SH-SY5Y (cell line): ENCODE measurements at regions not wholly inside any gene's neighbourhood (a gene's known extent, or its start where the extent isn't known, plus 50 kb on each side); places are given as distances from the start of the nearest gene placed in this dataset.

Experiments
- GATA2 ChIP-seq: IDR thresholded peaks from 2 replicates; pipeline ENCODE4 v1.6.1; 2011; ENCODE audit warnings: mild to moderate bottlenecking, low read depth, low read length
- GATA3 ChIP-seq: IDR thresholded peaks from 2 replicates; pipeline ENCODE4 v1.6.1; 2011; ENCODE audit warnings: low read depth, mild to moderate bottlenecking, low read length, moderate library complexity

- TF ChIP-seq GATA2 (no peak), GATA3 (no peak)
Observed at GRCh38 chr1:9419369-9420041, 119.8 kb upstream of the SLC25A33 start.

DNA sequence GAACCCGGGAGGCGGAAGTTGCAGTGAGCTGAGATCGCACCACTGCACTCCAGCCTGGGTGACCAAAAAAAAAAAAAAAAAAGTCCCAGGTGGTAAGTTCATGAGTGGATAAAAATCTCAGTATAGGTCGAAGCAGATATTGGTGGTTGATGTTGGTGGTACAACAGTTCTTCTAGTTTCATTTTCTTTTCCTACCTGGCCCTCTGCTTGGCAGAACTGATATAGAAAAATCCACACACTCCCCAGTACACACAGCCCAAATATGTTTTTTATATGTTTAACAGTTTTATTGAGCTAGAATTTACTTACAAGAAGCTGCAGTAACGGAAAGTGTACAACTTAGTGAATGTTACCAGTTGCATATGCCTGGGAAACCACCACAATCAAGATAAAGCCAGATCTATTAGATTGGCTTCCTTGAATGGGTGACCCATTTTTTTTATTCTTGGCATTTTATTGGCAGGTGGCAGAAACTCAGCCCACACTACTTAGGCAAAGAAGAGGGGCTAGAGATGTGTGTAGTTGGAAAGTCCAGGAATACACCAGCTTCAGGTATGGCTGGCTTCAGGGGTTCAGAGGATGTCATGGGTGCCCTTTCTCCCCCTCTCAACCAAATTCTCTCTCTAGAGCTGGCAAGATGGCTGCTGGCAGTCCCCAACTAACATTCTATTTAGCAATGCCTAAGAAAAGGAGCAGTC, 118.3 kb upstream of the SLC25A33 start:
- no peak for TF ChIP-seq GATA3
- no peak for TF ChIP-seq GATA2

DNA sequence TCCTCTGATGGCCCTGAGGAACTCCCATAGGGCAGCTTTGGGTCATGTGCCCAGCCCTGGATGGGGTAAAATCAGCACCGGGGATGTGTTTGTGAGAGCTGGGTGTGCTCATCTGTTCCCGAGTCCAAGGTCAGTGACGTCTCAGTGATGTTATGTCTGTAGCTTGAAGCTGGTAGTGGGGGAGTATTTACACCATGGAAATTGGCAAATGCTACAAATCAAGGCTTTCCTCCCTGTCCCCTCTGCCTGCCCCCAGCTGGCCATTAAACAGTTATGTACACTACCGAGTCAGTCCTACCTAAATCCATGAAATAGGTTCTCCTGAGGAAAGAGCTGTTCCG, 117.8 kb upstream of the SLC25A33 start:
- TF ChIP-seq GATA2 = no peak

- TF ChIP-seq GATA3 = no peak
- no peak for TF ChIP-seq GATA2
Observed at GRCh38 chr1:9422321-9422720, 116.9 kb upstream of the SLC25A33 start.

DNA sequence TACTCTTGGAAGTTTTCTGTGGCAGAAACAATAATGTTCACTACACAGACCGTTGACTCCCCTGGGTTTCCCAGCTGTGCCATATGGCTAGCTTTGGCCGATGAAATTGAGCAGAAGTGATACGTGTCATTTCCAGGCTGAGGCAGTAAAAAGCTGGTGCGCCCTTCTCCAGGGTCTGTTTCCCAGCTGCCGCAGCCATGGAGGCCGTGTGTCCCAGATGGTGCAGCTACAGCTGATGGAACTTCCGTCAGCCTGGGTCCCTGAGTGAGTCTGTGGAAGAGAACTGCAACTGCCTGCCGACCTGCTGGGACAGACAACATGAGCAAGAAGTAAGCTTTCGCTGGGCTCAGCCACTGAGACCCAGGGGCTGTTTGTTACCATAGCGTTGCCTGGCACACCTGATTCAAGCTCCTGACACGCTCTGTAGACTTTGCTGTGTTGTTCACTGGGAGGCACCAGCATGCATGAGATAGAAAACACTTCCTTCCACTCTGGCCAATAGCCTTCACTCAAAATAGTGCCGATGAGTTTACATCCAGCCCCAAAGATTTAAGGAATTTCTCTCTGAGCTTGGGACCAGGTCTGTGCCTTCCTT, 116.3 kb upstream of the SLC25A33 start:
- TF ChIP-seq GATA2 (no peak), GATA3 (no peak)

GRCh38 chr1:9424261-9424660, 115.0 kb upstream of the SLC25A33 start:
- no peak for TF ChIP-seq GATA3
- no peak for TF ChIP-seq GATA2

GRCh38 chr1:9425859-9426258, 113.4 kb upstream of the SLC25A33 start:
- TF ChIP-seq GATA3 (no peak), GATA2 (no peak)

DNA sequence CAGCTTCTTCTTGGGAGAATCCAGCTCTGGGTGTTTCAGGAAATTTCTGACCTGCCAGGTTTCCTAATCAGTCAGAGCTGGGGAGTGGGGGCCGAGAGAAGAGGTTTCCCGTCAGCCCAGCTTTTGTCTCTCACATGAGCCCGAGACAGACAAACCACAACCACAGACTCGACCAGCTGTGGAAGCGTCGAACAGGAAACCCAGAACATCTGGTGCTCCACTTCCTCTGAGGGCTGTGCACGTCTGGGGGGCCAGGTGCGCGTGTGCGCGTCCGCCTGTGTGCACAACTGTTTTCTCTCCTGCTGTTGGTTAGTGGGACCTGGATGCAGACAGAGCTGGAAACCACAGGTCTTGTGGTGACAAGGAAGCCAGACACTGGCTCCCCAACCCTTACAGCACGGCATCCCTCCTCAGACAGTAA, 113.0 kb upstream of the SLC25A33 start:
- TF ChIP-seq GATA3 = no peak
- no peak for TF ChIP-seq GATA2

GRCh38 chr1:9427388-9427787, 111.9 kb upstream of the SLC25A33 start:
- TF ChIP-seq GATA2 = no peak
- no peak for TF ChIP-seq GATA3

DNA sequence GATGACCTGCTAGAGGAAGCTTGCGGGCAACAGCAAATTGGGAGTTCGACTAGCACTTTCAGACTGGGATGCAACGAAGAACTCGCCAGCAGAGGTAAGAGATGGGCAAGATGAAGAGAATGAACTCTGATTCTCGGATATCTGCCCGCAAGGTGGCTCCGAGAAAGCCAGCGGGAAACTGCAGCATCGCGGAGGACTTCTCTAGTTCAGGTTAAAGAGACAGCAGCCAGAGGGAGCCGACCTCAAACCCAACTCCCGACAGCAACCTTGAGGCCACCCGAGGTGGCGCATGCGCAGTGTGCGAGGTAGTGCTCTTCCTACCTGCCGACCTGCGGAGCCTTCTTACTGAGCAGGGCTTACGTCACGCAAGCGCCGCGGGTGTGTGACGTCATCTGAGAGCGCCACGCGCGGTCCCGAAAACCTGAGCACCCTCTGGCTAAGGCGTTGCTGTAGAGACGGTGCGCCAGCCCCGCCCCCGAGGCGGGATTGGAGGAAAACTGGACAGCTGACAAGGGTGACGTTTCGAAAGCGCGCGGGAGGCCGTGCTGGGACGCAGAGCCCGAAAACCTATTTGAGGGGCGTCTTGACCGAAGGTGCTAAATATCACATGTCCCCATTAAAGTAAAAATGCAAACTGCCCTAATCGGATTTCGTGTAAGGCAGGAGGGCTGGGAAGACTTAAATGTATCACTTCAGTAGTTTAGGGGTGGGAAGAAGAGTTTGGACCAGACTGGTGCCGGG, 110.5 kb upstream of the SLC25A33 start:
- TF ChIP-seq GATA2 (no peak), GATA3 (no peak)

DNA sequence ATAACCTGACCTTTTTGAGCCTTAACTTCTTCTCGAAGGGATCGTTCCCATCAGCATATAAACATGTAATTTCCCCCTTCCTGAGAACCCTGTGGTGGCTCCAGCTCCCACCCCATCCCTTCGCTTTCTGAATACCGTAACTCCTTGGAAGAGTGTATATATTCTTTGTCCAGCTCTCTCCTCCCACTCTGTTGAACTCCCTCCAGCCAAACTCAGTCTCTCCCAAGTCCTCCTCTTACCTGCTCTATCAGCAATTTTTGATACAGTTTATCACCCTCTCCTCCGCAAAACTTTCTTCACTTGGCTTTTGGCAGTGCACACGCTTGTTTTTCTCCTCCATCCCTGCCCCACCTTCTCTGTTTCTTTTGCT, 109.9 kb upstream of the SLC25A33 start:
- TF ChIP-seq GATA3 = no peak
- TF ChIP-seq GATA2 = no peak

DNA sequence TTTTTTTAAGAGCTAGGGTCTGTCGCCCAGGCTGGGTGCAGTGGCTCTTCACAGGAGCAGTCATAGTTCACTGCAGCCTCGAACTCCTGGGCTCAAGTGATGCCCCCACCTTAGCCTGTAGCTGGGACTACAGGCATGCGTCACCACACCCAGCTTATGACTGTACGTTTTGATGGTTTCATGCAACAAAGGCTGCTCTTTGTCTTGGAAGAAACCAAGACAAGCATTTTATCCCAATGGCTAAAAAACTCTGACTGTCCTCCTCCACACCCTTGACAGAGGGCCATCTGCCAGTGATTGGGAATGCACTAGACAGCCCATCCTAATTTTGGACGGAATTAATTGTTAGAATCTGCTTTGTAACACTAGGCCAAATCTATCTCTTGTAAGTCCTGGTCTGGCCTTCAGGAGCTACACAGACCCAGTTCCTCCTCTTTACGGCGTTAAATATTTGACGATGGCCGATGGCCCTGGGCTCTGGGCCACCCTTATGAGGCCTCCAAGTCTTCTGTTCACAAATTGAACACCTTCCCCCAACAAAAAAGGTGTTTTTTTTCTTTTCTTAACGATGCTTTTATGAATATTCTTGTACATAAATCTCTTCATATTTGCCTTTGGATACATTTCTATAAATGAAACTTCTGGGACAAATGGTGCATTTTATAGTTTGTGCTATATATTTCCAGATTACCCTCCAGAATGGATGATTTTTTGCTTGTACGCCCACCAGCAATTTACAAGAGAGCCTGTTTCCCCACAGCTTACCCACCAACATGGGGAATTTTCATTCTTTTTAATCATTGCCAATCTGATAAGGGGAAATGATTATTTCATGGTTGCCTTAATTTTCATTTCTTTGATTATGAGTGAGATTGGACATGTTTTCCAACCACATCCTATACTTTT, 104.8 kb upstream of the SLC25A33 start:
- TF ChIP-seq GATA2 (no peak), GATA3 (no peak)

DNA sequence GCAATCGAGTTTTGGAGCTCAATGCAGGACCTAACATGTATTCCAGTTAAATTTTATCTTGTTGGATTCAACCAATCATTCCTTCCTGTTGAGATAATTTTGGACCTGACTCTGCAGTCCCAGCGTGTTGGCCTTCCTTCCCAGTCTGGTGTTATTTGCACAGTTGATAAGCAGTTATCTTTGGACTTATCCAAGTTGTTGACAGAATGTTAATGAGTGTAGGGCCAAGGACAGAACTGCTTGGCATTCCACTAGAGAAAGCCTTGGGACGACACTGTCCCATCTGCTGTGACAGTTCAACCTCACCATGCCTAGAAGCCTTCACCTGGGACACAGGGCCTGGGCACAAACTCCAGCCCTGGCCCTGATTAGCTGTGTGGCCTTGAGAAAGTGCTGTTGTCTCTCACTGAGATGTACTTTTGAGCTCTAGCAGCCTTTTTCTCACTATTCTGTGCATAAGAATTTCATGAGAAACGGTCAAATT, 104.1 kb upstream of the SLC25A33 start:
- no peak for TF ChIP-seq GATA2
- TF ChIP-seq GATA3 = no peak
